ENCODE measurements at regions not wholly inside any gene's neighbourhood (a gene's known extent, or its start where the extent isn't known, plus 50 kb on each side); places are given as distances from the start of the nearest gene placed in this dataset.

- no peak for TF ChIP-seq CTCF (IDR thresholded peaks at IDR 0.05)
- no peak for TF ChIP-seq POLR2AphosphoS5 (IDR thresholded peaks at IDR 0.05; ENCODE audit: low read depth, low read length)
- no peak for TF ChIP-seq REST (IDR thresholded peaks at IDR 0.05; ENCODE audit: insufficient read depth in 1 of 2, low read depth in 2 of 2, low read length in 1 of 2)
- TF ChIP-seq SIN3A (IDR thresholded peaks at IDR 0.05; ENCODE audit: borderline replicate concordance, insufficient read depth, low read depth, low read length), result no peak
- no peak for TF ChIP-seq TCF7L2 (IDR thresholded peaks at IDR 0.05; ENCODE audit: low read depth, low read length)
These were observed 387.1 kb upstream of the IZUMO3 start for GRCh38 chr9:24932785-24933184.
